SU-DHL-6 (cell line): ENCODE measurements at regions not wholly inside any gene's neighbourhood (a gene's known extent, or its start where the extent isn't known, plus 50 kb on each side); places are given as distances from the start of the nearest gene placed in this dataset.

Experiments
- H2AFZ ChIP-seq: fragments of 200-600 bp; sonication (generic); 2 replicates; pipeline ENCODE4 v1.6.1; 2014; ENCODE audit warnings: low read depth, mild to moderate bottlenecking, moderate library complexity, mixed read lengths, antibody characterized with exemption, low read length; ENCODE audit not compliant: severe bottlenecking
- H3F3A ChIP-seq: fragments of 200-600 bp; shearing (Covaris generic); 2 replicates; pipeline ENCODE4 v1.6.0; 2016; ENCODE audit warnings: antibody characterized with exemption, mild to moderate bottlenecking; ENCODE audit not compliant: insufficient read depth
- H3K27ac ChIP-seq: fragments of 200-600 bp; sonication (generic); 2 replicates; pipeline ENCODE4 v1.5.1; 2016; ENCODE audit warnings: low read depth, mild to moderate bottlenecking, low read length, moderate library complexity, mixed read lengths
- H3K27me3 ChIP-seq: fragments of 200-600 bp; sonication (generic), shearing (Covaris generic); 2 replicates; pipeline ENCODE4 v1.6.0; 2014; ENCODE audit warnings: mild to moderate bottlenecking, low read length
- H3K36me3 ChIP-seq: fragments of 200-600 bp; sonication (generic); 2 replicates; pipeline ENCODE4 v1.6.1; 2014; ENCODE audit warnings: mild to moderate bottlenecking, low read length, mixed read lengths
- H3K4me2 ChIP-seq: fragments of 300-600, 200-600 bp; shearing (Covaris generic), sonication (generic); 2 replicates; pipeline ENCODE4 v1.6.0; 2014; ENCODE audit warnings: low read length, low read depth, mild to moderate bottlenecking; ENCODE audit not compliant: poor library complexity, severe bottlenecking
- H3K4me3 ChIP-seq: fragments of 200-600 bp; sonication (generic); 2 replicates; pipeline ENCODE4 v1.5.1; 2014; ENCODE audit warnings: antibody characterized with exemption, low read length, mild to moderate bottlenecking, mixed read lengths; ENCODE audit not compliant: insufficient read depth, poor library complexity, severe bottlenecking
- H3K79me2 ChIP-seq: fragments of 200-600 bp; sonication (generic); 2 replicates; pipeline ENCODE4 v1.6.1; 2014; ENCODE audit warnings: mild to moderate bottlenecking, low read length, moderate library complexity; ENCODE audit not compliant: insufficient read depth
- H3K9ac ChIP-seq: fragments of 200-600 bp; sonication (generic); 2 replicates; pipeline ENCODE4 v1.7.0; 2014; ENCODE audit warnings: mild to moderate bottlenecking, low read length
- H3K9me2 ChIP-seq: fragments of 200-600 bp; sonication (generic); replicated peaks from 2 replicates; pipeline ENCODE4 v1.6.1; 2014; ENCODE audit warnings: low read length; ENCODE audit not compliant: insufficient read depth
- H3K9me3 ChIP-seq: fragments of 200-600 bp; sonication (generic); 2 replicates; pipeline ENCODE4 v1.6.1; 2014; ENCODE audit warnings: low read length, mixed read lengths; ENCODE audit not compliant: insufficient read depth
- H4K20me1 ChIP-seq: fragments of 200-600 bp; sonication (generic); 2 replicates; pipeline ENCODE4 v1.6.1; 2014; ENCODE audit warnings: low read depth, mild to moderate bottlenecking, antibody characterized with exemption, low read length, moderate library complexity, mixed read lengths
- EZH2phosphoT487 ChIP-seq: fragments of 200-600 bp; sonication (generic), shearing (Covaris generic); conservative IDR thresholded peaks from 2 replicates; pipeline ENCODE4 v1.6.1; 2018; ENCODE audit warnings: mild to moderate bottlenecking, antibody characterized with exemption, low read length, moderate library complexity, mixed read lengths
- TF ChIP-seq, protein P1 (sequence below): fragments of 200-600 bp; sonication (generic); IDR thresholded peaks from one replicate; pipeline ENCODE4 v1.5.1; 2017; ENCODE audit warnings: antibody characterized with exemption, mild to moderate bottlenecking, low read length, moderate library complexity; ENCODE audit not compliant: insufficient read depth, poor library complexity, severe bottlenecking

DNA sequence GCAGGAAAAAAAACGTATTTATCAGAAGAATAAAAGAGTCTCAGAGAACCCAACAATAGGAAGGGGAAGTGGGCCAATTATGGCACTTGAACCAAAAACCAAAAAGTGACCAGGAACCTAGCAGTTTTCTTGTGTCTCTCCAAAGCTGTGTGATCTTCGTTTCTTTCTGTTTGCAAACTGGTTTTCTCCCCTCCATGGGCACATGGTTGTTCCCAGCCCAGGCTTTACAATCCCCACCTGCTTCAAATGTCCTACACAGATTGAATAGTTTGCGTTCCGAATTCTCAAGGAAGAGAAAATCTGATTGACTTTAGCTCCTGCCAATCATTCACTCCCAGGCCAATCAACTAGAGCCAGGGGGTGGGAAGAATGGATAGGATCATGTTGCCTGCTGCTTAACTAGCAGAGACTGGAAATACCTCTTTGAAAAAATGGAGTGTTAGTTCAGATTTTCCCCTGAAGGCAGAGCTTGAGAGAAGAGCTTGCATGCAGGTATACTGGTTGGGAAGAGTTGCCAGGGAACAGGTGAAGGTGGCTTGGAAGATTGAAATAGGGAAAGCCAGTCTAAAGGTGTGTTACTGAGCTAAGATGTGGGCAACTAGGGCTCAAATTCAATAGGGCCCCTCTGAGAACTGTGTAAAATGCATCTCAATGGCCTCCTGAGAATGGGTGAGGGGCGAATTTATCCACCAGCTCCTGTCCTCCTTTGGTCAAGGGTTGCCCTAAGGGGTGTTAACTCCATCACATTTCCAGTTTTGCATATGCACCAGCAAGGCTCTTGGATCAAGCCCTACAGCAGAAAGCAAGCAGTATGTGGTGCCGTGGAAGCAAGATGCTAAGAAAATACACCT is 106.4 kb upstream of the SRRM4 start:
- Histone ChIP-seq H4K20me1 (no peaks in the 10 kb centered on the region), H3K9me3 (no peaks in the 10 kb centered on the region), H3K9ac (no peak overlapping the region), H3K27me3 (no peaks in the 10 kb centered on the region), H3K4me3 (no peak overlapping the region), H3F3A (no peaks in the 10 kb centered on the region), H3K79me2 (no peaks in the 10 kb centered on the region), H3K9me2 (no peaks in the 10 kb centered on the region), H3K4me2 (no peak overlapping the region), H3K27ac (no peak overlapping the region), H2AFZ (no peak overlapping the region), H3K36me3 (no peaks in the 10 kb centered on the region)
- no peak for TF ChIP-seq EZH2phosphoT487
- TF ChIP-seq, protein P1, sequence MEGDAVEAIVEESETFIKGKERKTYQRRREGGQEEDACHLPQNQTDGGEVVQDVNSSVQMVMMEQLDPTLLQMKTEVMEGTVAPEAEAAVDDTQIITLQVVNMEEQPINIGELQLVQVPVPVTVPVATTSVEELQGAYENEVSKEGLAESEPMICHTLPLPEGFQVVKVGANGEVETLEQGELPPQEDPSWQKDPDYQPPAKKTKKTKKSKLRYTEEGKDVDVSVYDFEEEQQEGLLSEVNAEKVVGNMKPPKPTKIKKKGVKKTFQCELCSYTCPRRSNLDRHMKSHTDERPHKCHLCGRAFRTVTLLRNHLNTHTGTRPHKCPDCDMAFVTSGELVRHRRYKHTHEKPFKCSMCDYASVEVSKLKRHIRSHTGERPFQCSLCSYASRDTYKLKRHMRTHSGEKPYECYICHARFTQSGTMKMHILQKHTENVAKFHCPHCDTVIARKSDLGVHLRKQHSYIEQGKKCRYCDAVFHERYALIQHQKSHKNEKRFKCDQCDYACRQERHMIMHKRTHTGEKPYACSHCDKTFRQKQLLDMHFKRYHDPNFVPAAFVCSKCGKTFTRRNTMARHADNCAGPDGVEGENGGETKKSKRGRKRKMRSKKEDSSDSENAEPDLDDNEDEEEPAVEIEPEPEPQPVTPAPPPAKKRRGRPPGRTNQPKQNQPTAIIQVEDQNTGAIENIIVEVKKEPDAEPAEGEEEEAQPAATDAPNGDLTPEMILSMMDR = no peak

DNA sequence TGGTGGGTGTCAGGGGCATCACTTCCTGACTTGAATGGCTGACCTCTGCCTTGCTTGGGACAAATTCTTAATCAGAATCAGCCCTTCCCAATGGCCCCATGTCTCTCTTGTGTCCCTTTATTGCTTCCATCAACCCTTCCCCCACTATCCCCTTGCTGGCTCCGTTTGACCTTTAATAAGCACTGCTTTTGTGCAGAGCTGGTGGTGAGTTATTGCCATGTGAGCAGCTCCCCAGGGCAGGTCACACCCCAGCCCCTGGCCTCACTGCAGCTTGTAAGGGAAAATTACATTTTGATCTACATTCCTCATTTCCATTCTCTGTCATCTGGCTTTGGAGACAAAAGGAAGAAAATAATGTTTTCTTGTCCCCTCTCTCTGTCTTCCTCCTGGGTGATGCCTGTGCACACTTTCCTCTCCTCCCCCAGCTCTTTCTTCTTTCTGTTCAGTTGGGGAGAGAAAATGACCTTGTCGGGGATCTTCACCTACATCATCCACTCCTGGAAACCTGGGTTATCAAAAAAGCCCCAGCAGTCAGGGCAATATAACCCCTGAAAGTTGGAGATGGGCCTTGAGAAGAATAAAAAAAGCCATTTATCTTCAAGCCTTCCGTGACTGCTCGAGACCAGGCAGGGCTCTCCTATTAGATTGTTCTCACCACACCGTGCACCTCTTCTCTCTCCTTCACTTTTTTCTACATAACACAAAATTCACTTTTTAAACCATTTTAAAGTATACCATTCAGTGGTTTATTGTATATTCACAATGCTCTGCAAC is 100.4 kb upstream of the SRRM4 start:
- H3F3A ChIP-seq = no peaks in the 10 kb centered on the region
- H3K27me3 ChIP-seq = no peaks in the 10 kb centered on the region
- H3K9ac ChIP-seq = no peak overlapping the region
- H3K36me3 ChIP-seq = no peaks in the 10 kb centered on the region
- H3K79me2 ChIP-seq = no peaks in the 10 kb centered on the region
- H4K20me1 ChIP-seq = no peaks in the 10 kb centered on the region
- H3K9me2 ChIP-seq = no peaks in the 10 kb centered on the region
- no peak overlapping the region for H3K4me2 ChIP-seq
- no peaks in the 10 kb centered on the region for H3K9me3 ChIP-seq
- TF ChIP-seq EZH2phosphoT487 = no peak
- TF ChIP-seq, protein P1 = no peak
- H3K27ac ChIP-seq = no peak overlapping the region
- H3K4me3 ChIP-seq = no peak overlapping the region
- H2AFZ ChIP-seq = no peak overlapping the region

DNA sequence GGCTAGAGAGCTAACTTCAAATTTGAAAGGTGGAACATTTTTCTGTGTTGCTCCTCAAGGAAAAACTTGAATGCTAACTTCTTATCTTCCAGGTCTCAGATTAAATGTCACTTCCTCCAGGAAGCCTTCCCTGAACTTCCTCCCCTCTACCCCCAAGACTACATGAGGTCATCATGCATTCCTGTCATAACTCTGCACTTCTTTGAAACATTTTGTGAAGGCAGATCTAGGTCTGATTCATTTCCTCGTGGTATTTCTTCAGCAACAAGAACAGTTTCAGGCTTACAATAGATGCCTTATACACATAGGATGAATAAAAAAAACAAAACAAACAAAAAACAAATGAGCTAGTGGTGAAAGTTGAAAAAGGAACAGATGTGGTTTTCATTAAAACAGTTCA is 97.1 kb upstream of the SRRM4 start:
- Histone ChIP-seq H3K79me2 (no peaks in the 10 kb centered on the region), H3K9me3 (no peaks in the 10 kb centered on the region), H3K9ac (no peak overlapping the region), H3K27me3 (no peaks in the 10 kb centered on the region), H3F3A (no peaks in the 10 kb centered on the region), H3K36me3 (no peaks in the 10 kb centered on the region), H3K9me2 (no peaks in the 10 kb centered on the region), H3K27ac (no peak overlapping the region), H4K20me1 (no peaks in the 10 kb centered on the region), H3K4me2 (no peak overlapping the region), H2AFZ (no peak overlapping the region), H3K4me3 (no peak overlapping the region)
- TF ChIP-seq EZH2phosphoT487 = no peak
